GM18951 (cell line): ENCODE measurements at regions not wholly inside any gene's neighbourhood (a gene's known extent, or its start where the extent isn't known, plus 50 kb on each side); places are given as distances from the start of the nearest gene placed in this dataset.
"Not testable (repeated sequence)": the region's sequence is repeated elsewhere in the genome, so short reads cannot be mapped to it uniquely, and the experiment has no call there.

Experiments
- POLR2A ChIP-seq: IDR thresholded peaks from 4 replicates; pipeline ENCODE4 v1.6.1; 2011; ENCODE audit warnings: mild to moderate bottlenecking; ENCODE audit not compliant: insufficient read length, insufficient read depth; ENCODE audit errors: extremely low read depth
- in situ Hi-C: fragments of 300-500 bp; cut with MboI; formaldehyde crosslinking; loops from one replicate; pipeline ENCODE4 v1.12.0; 2022; ENCODE audit warnings: low sequenced_read_pairs, mixed read lengths, inconsistent platforms; ENCODE audit not compliant: unreplicated experiment

- in situ Hi-C loops: no loop called here
- TF ChIP-seq POLR2A: no peak
Observed at GRCh38 chr4:127240764-127241105, 392.0 kb upstream of the INTU start.

GRCh38 chr4:127244515-127244914 is 388.2 kb upstream of the INTU start:
- in situ Hi-C loops: no loop called here

GRCh38 chr4:127246963-127247952 is 385.5 kb upstream of the INTU start:
- TF ChIP-seq POLR2A: no peak

More at GRCh38 chr4:127244515-127244914, 388.2 kb upstream of the INTU start:
- no peak for TF ChIP-seq POLR2A

GRCh38 chr4:127249066-127249766 is 383.5 kb upstream of the INTU start:
- TF ChIP-seq POLR2A: no peak
- in situ Hi-C loops: no loop called here

More at GRCh38 chr4:127246963-127247952, 385.5 kb upstream of the INTU start:
- in situ Hi-C loops: no loop called here

GRCh38 chr4:127249767-127250108 is 383.0 kb upstream of the INTU start:
- in situ Hi-C loops: no loop called here
- TF ChIP-seq POLR2A: no peak

- in situ Hi-C loops: no loop called here
- no peak for TF ChIP-seq POLR2A
Observed at GRCh38 chr4:127250577-127250976, 382.2 kb upstream of the INTU start.

- in situ Hi-C loops: no loop called here
- no peak for TF ChIP-seq POLR2A
Observed at GRCh38 chr4:127251423-127251822, 381.3 kb upstream of the INTU start.

GRCh38 chr4:127256500-127256899 is 376.3 kb upstream of the INTU start:
- TF ChIP-seq POLR2A: no peak
- in situ Hi-C loops: no loop called here

- TF ChIP-seq POLR2A: no peak
- in situ Hi-C loops: no loop called here
Observed at GRCh38 chr4:127261476-127261875, 371.3 kb upstream of the INTU start.

GRCh38 chr4:127268367-127268766 is 364.4 kb upstream of the INTU start:
- in situ Hi-C loops: no loop called here
- no peak for TF ChIP-seq POLR2A

- in situ Hi-C loops: not testable (repeated sequence)
Observed at GRCh38 chr4:127277023-127277422, 355.7 kb upstream of the INTU start.

- no peak for TF ChIP-seq POLR2A
- in situ Hi-C loops: no loop called here
Observed at GRCh38 chr4:127284236-127284635, 348.5 kb upstream of the INTU start.

- no peak for TF ChIP-seq POLR2A
- in situ Hi-C loops: no loop called here
Observed at GRCh38 chr4:127291316-127291715, 341.4 kb upstream of the INTU start.

GRCh38 chr4:127293496-127293895 is 339.3 kb upstream of the INTU start:
- TF ChIP-seq POLR2A: no peak
- in situ Hi-C loops: no loop called here
